Heart right ventricle (tissue), 16 donors: ENCODE measurements at regions not wholly inside any gene's neighbourhood (a gene's known extent, or its start where the extent isn't known, plus 50 kb on each side); places are given as distances from the start of the nearest gene placed in this dataset.

Experiments
- ATAC-seq, 8 donors: fragments of 200-7000 bp; cut with Tn5 transposase; one replicate each; pipeline ENCODE4 v1.9.1; 2020; ENCODE audit warnings: mild to moderate bottlenecking in 8 of 8, moderate library complexity in 8 of 8, moderate number of reproducible peaks in 1 of 8
- DNase-seq, 2 donors: peaks; one replicate each; pipeline ENCODE4 v3.0.0-alpha.2; 2020
- H3K27ac ChIP-seq, 10 donors: fragments of 200-600 bp; sonication (generic) in 2 of 10; one replicate each; pipeline versions ENCODE4 v1.5.0 to v1.8.0; 2020 to 2022; ENCODE audit warnings: mild to moderate bottlenecking in 3 of 10
- H3K27me3 ChIP-seq, 7 donors: fragments of 200-600 bp; one replicate each; pipeline ENCODE4 v1.8.0; 2021 to 2022; ENCODE audit warnings: mild to moderate bottlenecking in 2 of 7
- H3K36me3 ChIP-seq, 9 donors: fragments of 200-600 bp; sonication (generic) in 1 of 9; one replicate each; pipeline versions ENCODE4 v1.5.0 to v1.8.0; 2020 to 2022; ENCODE audit warnings: mild to moderate bottlenecking in 2 of 9
- H3K4me1 ChIP-seq, 9 donors: fragments of 200-600 bp; sonication (generic) in 1 of 9; one replicate each; pipeline versions ENCODE4 v1.5.0 to v1.8.0; 2020 to 2022; ENCODE audit warnings: mild to moderate bottlenecking in 4 of 9
- H3K4me3 ChIP-seq, 10 donors: fragments of 200-600 bp; sonication (generic) in 2 of 10; one replicate each; pipeline versions ENCODE4 v1.5.0 to v1.8.0; 2020 to 2022; ENCODE audit warnings: mild to moderate bottlenecking in 7 of 10, moderate library complexity in 2 of 10
- H3K9me3 ChIP-seq, 11 donors: fragments of 200-600 bp in 10 of 11; sonication (generic) in 2 of 11; one replicate each; pipeline versions ENCODE4 v1.5.0 to v1.8.0; 2013 to 2022; ENCODE audit warnings: mild to moderate bottlenecking in 2 of 11, control low read depth in 1 of 11, moderate library complexity in 1 of 11
- CTCF ChIP-seq, 9 donors: fragments of 200-600 bp; sonication (generic) in 2 of 9; IDR thresholded peaks; one replicate each; pipeline versions ENCODE4 v1.5.0 to v1.8.0; 2021 to 2022; ENCODE audit warnings: antibody characterized with exemption in 9 of 9, mild to moderate bottlenecking in 5 of 9, moderate library complexity in 1 of 9
- WGBS, 2 donors: extraction: QIAGEN DNeasy Blood & Tissue Kit; methylation state at CpG; one replicate each; pipeline ENCODE4 v1.1.7; 2013; ENCODE audit warnings: inconsistent platforms in 1 of 2; 5-methylcytosine and 5-hydroxymethylcytosine counted together
- intact Hi-C, 10 donors: fragments of 100-400 bp; cut with DNase I; formaldehyde crosslinking; loops; one replicate each; pipeline versions ENCODE4 v1.11.1 to v1.14.2; 2022
- donor health status: Arrhythmogenic right ventricular cardiomyopathy.
- donor health status: ischemic (EF 13 %, LVEDD 7.1; RV severe dilation, severe dysfunction).
- donor health status: healthy with polysubstance abuse.
- donor health status: DM: no; HTN: yes; CAD: no.
- donor health status: DM: no; HTN: no; CAD: no.
- donor health status: ischemic (EF 25% LVEDD 6.9; RV normal size, moderate dysfunction).
- donor health status: ischemic (EF 25% LVEDD 5.7; RV mildly dilated, moderate dysfunction).
- donor health status: healthy.
- donor health status: DM: yes; HTN: yes; CAD: no.
- donor health status: Ischemic cardiomyopathy.
- donor health status: ischemic (EF 35%, LVEDD 5.7; RV mildly dilated, moderate dysfunction).
- donor health status: nonischemic (EF 11% LVEDD 7.7; RV severe dilation, severe dysfunction).
- donor health status: DM: yes; HTN: yes; CAD: no.
- donor health status: PGD.
- donor health status: ischemic (EF 29% LVEDD 5.4; RV normal size, mild dysfunction).
- donor health status: nonischemic (EF 23%, LVEDD 6.1; RV moderate dilation, normal function).

- DNase-seq, result no peak
- intact Hi-C loops, result no loop called here
- Histone ChIP-seq H3K4me1 (no peaks in the 10 kb centered on the region), H3K9me3 (peaks cover 0 to 6% (median 0%) of the 10 kb centered on the region in 11 donors), H3K4me3 (no peak overlapping the region), H3K36me3 (no peaks in the 10 kb centered on the region), H3K27me3 (peaks cover 0 to 5% (median 0%) of the 10 kb centered on the region in 7 donors), H3K27ac (no peak overlapping the region)
- WGBS, 2 donors, result 64 to 65% methylated on average over 14 of the region's 14 CpGs
- no peak for TF ChIP-seq CTCF (IDR thresholded peaks at IDR 0.05)
- ATAC-seq, result peak in 2 of 8 donors; percentile 18 to 45
Observed at GRCh38 chr9:134515026-134515821, 126.4 kb upstream of the COL5A1 start.

DNA sequence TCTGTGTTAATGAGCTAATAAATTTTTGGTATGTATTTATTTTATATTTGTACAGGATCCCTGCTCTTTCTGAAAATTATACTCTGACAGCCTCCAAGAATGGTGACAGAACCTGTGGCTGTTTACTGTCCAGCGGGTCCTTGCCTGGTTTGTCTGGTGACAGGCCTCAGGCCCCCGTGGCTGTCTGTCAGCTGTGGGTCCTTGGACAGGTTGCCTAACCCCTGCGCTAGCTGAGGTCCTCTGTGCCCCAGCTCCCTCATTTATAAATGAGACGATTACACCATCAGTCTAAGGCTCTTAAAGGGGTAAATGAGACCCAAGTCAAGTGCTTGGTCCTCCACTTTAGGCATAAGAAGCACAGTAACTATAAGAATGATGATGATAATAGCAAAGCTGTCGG, 125.1 kb upstream of the COL5A1 start:
- H3K4me1 ChIP-seq, result no peaks in the 10 kb centered on the region
- H3K27me3 ChIP-seq, result peaks cover 0 to 8% (median 0%) of the 10 kb centered on the region in 7 donors
- no peak for TF ChIP-seq CTCF (IDR thresholded peaks at IDR 0.05)
- ATAC-seq (no peak), DNase-seq (no peak)
- peaks cover 0 to 16% (median 0%) of the 10 kb centered on the region in 11 donors for H3K9me3 ChIP-seq
- intact Hi-C loops, result no loop called here
- H3K36me3 ChIP-seq, result no peaks in the 10 kb centered on the region
- H3K4me3 ChIP-seq, result no peak overlapping the region
- no peak overlapping the region for H3K27ac ChIP-seq
- 90 to 92% methylated on average over 5 of the region's 5 CpGs for WGBS, 2 donors

DNA sequence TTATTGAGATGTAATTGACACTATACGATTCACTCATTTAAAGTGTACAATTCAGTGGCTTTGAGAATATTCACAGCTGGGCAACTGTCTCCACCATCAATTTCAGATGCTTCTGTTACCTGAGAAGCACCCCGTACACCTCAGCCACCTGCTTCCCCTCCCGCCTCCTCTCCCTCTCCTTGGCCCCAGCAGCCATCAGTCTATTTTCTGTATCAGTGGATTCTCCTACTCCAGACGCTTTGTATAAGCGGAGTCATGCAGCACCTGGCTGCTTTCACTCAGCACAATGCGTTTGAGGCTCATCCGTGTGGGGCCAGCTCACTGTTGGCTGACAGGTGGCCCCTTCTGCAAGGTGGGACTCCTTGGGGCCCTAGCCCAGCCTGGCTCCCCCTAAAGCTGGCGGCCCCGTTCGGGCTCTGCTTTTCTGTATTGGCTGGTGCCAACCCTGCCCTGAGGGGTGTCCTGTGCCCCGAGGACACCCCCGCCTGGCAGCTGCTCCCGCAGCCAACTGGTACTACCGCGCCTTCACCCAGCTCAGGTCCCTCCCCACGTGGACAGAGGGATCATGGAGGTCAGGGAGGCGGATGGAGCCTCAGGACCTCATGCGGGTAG, 124.4 kb upstream of the COL5A1 start:
- H3K27ac ChIP-seq, result peak overlapping the region in 1 of 10 donors; percentile 4

More for the DNA sequence above, 124.4 kb upstream of the COL5A1 start:
- no peaks in the 10 kb centered on the region for H3K4me1 ChIP-seq
- peaks cover 0 to 16% (median 0%) of the 10 kb centered on the region in 11 donors for H3K9me3 ChIP-seq
- no peaks in the 10 kb centered on the region for H3K36me3 ChIP-seq
- intact Hi-C loops, result no loop called here
- no peak overlapping the region for H3K4me3 ChIP-seq
- no peak for TF ChIP-seq CTCF (IDR thresholded peaks at IDR 0.05)
- DNase-seq (no peak), ATAC-seq (peak in 1 of 8 donors; percentile 7)
- peaks cover 0 to 15% (median 0%) of the 10 kb centered on the region in 7 donors for H3K27me3 ChIP-seq
- 85 to 91% methylated on average over 18 of the region's 18 CpGs for WGBS, 2 donors
